PC-3 (cell line): ENCODE measurements at regions not wholly inside any gene's neighbourhood (a gene's known extent, or its start where the extent isn't known, plus 50 kb on each side); places are given as distances from the start of the nearest gene placed in this dataset.

Experiments
- EZH2 ChIP-seq: fragments of 300-600 bp; sonication (generic); IDR thresholded peaks from one replicate; pipeline ENCODE4 v1.6.1; 2017; ENCODE audit warnings: antibody characterized with exemption, mild to moderate bottlenecking, low read length; ENCODE audit not compliant: unreplicated experiment
- TF ChIP-seq, protein P1 (sequence below): fragments of 300-600 bp; sonication (generic); conservative IDR thresholded peaks from 2 replicates; pipeline ENCODE4 v1.5.1; 2017; ENCODE audit warnings: antibody characterized with exemption, low read depth, mild to moderate bottlenecking, low read length

DNA sequence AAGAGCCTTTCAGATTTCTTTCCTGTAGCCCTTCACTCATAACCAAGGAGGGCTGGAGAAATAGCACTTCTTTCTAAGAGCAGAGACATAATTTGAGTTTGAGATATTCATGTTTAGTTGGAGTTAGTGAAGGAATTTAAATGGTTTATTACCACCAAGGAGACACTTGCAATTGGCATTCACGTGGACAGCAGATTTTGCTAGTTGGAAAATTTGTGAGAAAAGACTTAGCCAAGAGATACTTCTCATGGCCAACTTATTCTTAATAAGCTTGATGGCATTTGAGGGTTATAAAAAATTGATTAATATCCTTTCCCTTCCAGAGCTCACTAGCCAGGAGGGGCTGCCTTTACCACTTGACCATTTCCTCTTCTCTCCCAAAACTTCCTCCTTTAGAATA, 518.7 kb downstream of the TNS1 start:
- TF ChIP-seq, protein P1, sequence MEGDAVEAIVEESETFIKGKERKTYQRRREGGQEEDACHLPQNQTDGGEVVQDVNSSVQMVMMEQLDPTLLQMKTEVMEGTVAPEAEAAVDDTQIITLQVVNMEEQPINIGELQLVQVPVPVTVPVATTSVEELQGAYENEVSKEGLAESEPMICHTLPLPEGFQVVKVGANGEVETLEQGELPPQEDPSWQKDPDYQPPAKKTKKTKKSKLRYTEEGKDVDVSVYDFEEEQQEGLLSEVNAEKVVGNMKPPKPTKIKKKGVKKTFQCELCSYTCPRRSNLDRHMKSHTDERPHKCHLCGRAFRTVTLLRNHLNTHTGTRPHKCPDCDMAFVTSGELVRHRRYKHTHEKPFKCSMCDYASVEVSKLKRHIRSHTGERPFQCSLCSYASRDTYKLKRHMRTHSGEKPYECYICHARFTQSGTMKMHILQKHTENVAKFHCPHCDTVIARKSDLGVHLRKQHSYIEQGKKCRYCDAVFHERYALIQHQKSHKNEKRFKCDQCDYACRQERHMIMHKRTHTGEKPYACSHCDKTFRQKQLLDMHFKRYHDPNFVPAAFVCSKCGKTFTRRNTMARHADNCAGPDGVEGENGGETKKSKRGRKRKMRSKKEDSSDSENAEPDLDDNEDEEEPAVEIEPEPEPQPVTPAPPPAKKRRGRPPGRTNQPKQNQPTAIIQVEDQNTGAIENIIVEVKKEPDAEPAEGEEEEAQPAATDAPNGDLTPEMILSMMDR = no peak
- no peak for TF ChIP-seq EZH2
